ENCODE measurements at regions not wholly inside any gene's neighbourhood (a gene's known extent, or its start where the extent isn't known, plus 50 kb on each side); places are given as distances from the start of the nearest gene placed in this dataset.

DNA sequence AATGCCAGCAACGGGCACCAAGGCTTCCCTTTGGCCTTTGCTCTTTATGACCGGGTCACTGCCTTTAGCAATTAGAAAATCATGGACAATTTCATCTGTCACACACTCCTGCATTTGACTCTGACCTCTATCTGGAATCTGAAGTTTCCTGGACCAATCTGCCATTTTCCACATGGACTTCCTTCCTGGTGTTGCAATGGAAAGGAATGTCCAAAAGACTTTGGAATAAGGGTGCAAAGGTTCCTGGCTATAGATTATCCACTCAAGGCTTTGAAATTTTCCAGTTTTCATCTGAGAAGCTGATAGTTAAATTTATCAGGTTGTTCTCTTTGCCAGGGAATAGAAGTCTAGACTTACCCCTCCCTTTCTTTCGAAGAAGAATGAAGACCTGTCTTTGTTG lies 523.1 kb upstream of the ZNF462 start:
- no peak overlapping the region for H3K9ac ChIP-seq (replicated peaks; ENCODE audit: extremely low read depth, insufficient read depth, low read length)
- FAIRE-seq, result no peak
- POLR2A ChIA-PET, result no interaction called here

More for the DNA sequence above, 523.1 kb upstream of the ZNF462 start:
- H3K27ac ChIP-seq (ENCODE audit: insufficient read depth, low read depth, low read length), result no peak overlapping the region
- H3K4me1 ChIP-seq (ENCODE audit: control insufficient read depth, extremely low read depth, insufficient read depth, low read length), result no peaks in the 10 kb centered on the region
- BruUV-seq (replicated peaks), result no TSS peak
- no peaks in the 10 kb centered on the region for H3K9me3 ChIP-seq (replicated peaks; ENCODE audit: control insufficient read depth, insufficient read depth, low read length)
- DNase-seq (ENCODE audit: low read depth, low spot score), result no peak
- no peaks in the 10 kb centered on the region for H3K36me3 ChIP-seq (ENCODE audit: control insufficient read depth in 2 of 2, extremely low read depth in 1 of 2, insufficient read depth in 2 of 2, low read length in 2 of 2)
- dilution Hi-C loops (cut with MboI; ENCODE audit: extremely low pct_ligation_motif_present, low sequenced_read_pairs) (no loop called here), intact Hi-C loops (cut with micrococcal nuclease) (no loop called here)
- no peaks in the 10 kb centered on the region for H3K27me3 ChIP-seq (ENCODE audit: control insufficient read depth in 2 of 2, insufficient read depth in 2 of 2, low read length in 2 of 2)
- no peaks in the 10 kb centered on the region for H3K9me1 ChIP-seq (replicated peaks; ENCODE audit: control insufficient read depth, extremely low read depth, insufficient read depth, low read length)
- no peaks in the 10 kb centered on the region for H4K20me1 ChIP-seq (replicated peaks; ENCODE audit: control insufficient read depth, extremely low read depth, insufficient read depth, low read length)
- CTCF ChIA-PET, result no interaction called here
- H3K4me3 ChIP-seq (replicated peaks in 1 of 3; ENCODE audit: insufficient read depth in 1 of 3, low read depth in 1 of 3, low read length in 3 of 3), result no peak overlapping the region
- TF ChIP-seq POLR2A (IDR thresholded peaks at IDR 0.05; ENCODE audit: low read depth, low read length) (no peak), EZH2 (IDR thresholded peaks at IDR 0.05; ENCODE audit: borderline replicate concordance, low read depth, low read length, severe bottlenecking) (no peak), POLR2AphosphoS5 (IDR thresholded peaks at IDR 0.05; ENCODE audit: insufficient read depth, low read depth, low read length) (no peak), GATA2 (IDR thresholded peaks at IDR 0.05; ENCODE audit: insufficient read depth, insufficient read length, low read depth, low read length) (no peak), JUN (IDR thresholded peaks at IDR 0.05; ENCODE audit: borderline replicate concordance, insufficient read depth, insufficient read length, low read depth) (no peak), FOS (IDR thresholded peaks at IDR 0.05; ENCODE audit: borderline replicate concordance, insufficient read depth, low read length) (no peak), MYC (IDR thresholded peaks at IDR 0.05; ENCODE audit: low read depth, low read length) (no peak)
- TF ChIP-seq, protein P1, sequence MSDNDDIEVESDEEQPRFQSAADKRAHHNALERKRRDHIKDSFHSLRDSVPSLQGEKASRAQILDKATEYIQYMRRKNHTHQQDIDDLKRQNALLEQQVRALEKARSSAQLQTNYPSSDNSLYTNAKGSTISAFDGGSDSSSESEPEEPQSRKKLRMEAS (IDR thresholded peaks at IDR 0.05; ENCODE audit: insufficient read depth, insufficient read length), result no peak
- TF ChIP-seq, protein P2, sequence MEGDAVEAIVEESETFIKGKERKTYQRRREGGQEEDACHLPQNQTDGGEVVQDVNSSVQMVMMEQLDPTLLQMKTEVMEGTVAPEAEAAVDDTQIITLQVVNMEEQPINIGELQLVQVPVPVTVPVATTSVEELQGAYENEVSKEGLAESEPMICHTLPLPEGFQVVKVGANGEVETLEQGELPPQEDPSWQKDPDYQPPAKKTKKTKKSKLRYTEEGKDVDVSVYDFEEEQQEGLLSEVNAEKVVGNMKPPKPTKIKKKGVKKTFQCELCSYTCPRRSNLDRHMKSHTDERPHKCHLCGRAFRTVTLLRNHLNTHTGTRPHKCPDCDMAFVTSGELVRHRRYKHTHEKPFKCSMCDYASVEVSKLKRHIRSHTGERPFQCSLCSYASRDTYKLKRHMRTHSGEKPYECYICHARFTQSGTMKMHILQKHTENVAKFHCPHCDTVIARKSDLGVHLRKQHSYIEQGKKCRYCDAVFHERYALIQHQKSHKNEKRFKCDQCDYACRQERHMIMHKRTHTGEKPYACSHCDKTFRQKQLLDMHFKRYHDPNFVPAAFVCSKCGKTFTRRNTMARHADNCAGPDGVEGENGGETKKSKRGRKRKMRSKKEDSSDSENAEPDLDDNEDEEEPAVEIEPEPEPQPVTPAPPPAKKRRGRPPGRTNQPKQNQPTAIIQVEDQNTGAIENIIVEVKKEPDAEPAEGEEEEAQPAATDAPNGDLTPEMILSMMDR (IDR thresholded peaks at IDR 0.05; ENCODE audit: extremely low read depth in 1 of 2, insufficient read depth in 1 of 2, low read depth in 1 of 2, low read length in 2 of 2), result no peak
- no peak overlapping the region for H3K4me2 ChIP-seq (ENCODE audit: insufficient read depth, low read length)
- no peak overlapping the region for H2AFZ ChIP-seq (ENCODE audit: low read depth, low read length)
- H3K79me2 ChIP-seq (ENCODE audit: control insufficient read depth, insufficient read depth, low read length), result no peaks in the 10 kb centered on the region
